ENCODE measurements at regions not wholly inside any gene's neighbourhood (a gene's known extent, or its start where the extent isn't known, plus 50 kb on each side); places are given as distances from the start of the nearest gene placed in this dataset.
"Not testable (repeated sequence)": the region's sequence is repeated elsewhere in the genome, so short reads cannot be mapped to it uniquely, and the experiment has no call there.

DNA sequence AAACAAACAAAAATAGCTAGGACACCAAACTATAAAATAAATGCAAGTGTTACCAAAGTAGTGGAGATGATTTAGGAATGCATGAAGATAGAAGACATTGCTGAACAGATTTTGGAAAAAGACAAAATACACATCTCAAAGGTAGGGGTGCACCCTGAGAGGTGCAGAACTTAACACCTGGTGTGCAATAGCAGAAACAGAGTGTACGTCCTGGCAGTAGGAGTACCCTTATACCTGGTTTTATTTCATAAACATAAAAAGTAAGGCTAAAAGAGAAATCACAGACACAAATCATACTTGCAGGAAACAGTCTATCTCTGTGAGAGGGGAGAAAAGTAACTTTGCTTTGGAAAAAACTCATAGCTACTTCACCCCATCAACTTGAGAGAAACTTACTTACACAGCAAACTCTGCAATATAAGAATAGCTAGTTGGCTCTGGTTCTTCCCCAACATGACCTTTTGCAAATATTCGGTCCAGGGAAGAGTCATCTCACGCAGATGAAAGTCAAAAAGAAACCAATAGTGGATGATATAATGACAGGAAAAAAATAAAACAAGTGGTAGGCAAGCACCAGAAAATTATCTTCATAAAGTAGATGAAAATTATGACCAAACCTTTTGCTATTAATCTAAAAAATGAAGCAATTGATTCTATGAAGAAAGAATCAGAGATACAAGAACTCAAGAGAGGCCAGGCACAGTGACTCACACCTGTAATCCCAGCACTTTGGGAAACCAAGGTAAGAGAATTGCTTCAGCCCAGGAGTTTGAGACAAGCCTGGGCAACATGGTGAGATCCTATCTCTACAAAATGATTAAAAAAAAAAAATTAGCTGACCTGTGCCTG is 108.9 kb upstream of the BNIP2 start:
- no peak for DNase-seq (ENCODE audit: low read depth)
- H3K4me3 ChIP-seq (ENCODE audit: low read depth, low read length): no peak overlapping the region
- TF ChIP-seq, protein P1, sequence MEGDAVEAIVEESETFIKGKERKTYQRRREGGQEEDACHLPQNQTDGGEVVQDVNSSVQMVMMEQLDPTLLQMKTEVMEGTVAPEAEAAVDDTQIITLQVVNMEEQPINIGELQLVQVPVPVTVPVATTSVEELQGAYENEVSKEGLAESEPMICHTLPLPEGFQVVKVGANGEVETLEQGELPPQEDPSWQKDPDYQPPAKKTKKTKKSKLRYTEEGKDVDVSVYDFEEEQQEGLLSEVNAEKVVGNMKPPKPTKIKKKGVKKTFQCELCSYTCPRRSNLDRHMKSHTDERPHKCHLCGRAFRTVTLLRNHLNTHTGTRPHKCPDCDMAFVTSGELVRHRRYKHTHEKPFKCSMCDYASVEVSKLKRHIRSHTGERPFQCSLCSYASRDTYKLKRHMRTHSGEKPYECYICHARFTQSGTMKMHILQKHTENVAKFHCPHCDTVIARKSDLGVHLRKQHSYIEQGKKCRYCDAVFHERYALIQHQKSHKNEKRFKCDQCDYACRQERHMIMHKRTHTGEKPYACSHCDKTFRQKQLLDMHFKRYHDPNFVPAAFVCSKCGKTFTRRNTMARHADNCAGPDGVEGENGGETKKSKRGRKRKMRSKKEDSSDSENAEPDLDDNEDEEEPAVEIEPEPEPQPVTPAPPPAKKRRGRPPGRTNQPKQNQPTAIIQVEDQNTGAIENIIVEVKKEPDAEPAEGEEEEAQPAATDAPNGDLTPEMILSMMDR (IDR thresholded peaks at IDR 0.05; ENCODE audit: control insufficient read depth, extremely low read depth, insufficient read depth): no peak

DNA sequence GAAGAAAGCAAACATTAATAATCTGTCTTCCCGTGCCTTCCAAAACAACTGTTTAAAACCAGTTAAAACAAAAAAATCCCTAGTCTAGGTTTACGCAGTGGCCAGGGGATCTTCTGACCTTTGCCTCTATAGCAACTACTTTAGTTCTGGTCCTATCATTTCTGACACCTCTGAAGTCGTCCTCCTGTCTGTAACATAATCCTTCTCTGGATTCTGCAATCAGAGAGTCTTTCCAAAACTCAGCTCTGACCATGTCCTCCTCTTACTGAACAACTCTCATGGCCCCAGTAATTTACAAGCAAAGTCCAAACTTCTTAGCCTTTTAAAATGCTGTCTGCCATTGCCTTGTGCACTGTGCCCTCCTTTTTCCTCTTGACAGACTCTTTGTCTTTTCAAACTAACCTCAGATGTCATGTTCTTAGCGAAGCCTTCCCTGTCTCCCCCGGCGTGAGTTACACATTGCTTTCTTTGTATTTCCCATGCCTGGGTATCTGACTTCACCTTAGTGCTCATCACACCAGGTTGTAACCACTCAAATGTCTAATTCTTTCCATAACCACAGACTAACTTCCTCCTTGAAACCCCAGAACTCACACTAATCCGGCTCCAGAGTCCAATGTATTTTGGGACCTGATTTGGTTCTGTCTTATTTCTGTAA is 105.2 kb upstream of the BNIP2 start:
- DNase-seq (ENCODE audit: low read depth): no peak
- TF ChIP-seq, protein P1 (IDR thresholded peaks at IDR 0.05; ENCODE audit: control insufficient read depth, extremely low read depth, insufficient read depth): no peak

DNA sequence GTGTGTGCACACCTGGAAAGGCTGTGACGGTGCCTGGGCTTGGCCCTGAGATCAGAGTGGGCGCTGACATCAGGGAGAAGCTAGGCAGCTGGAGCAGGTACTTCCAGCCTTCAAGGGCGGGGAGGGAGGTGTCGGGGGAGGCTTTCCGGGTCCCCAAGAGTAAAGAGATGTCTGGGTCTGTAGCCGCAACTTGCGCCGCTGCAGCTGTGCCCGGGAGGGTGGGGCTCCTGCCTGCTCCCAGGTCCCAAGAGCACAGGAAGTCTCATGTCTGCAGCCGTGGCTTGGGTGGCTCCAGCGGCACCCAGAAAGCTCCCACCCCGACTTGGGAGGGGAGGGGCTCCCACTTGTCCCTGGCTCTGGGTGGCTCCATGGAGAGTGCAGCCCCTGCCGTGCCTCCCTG is 103.2 kb upstream of the BNIP2 start:
- DNase-seq (ENCODE audit: low read depth): no peak
- TF ChIP-seq, protein P1 (IDR thresholded peaks at IDR 0.05; ENCODE audit: control insufficient read depth, extremely low read depth, insufficient read depth): no peak

More for the DNA sequence above, 105.2 kb upstream of the BNIP2 start:
- H3K4me3 ChIP-seq (ENCODE audit: low read depth, low read length): no peak overlapping the region

GRCh38 chr15:59791755-59792154 is 102.6 kb upstream of the BNIP2 start:
- no peak for DNase-seq (ENCODE audit: low read depth)
- no peak overlapping the region for H3K4me3 ChIP-seq (ENCODE audit: low read depth, low read length)
- TF ChIP-seq, protein P1 (IDR thresholded peaks at IDR 0.05; ENCODE audit: control insufficient read depth, extremely low read depth, insufficient read depth): no peak

More for the DNA sequence above, 103.2 kb upstream of the BNIP2 start:
- H3K4me3 ChIP-seq (ENCODE audit: low read depth, low read length): no peak overlapping the region

DNA sequence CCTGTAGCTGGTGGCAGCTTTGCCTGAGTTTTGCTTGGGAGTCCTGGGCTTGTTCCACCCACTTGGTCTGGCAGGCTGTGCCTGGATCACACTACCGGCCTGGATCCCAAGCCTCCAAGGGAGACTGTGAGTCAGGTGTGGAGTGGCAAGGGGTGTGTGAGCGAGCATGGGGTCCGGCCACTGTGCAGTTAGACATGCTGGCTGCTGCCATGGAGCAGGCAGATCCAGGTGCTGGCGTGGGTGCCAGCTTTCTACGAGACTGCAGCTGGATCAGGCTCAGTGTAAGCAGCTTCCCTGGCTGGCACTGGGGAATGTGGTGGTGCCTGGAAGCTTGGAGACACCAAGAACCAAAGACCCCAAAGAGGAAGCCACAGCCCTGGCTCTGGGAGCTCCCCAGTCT is 102.0 kb upstream of the BNIP2 start:
- DNase-seq (ENCODE audit: low read depth): no peak
- H3K4me3 ChIP-seq (ENCODE audit: low read depth, low read length): no peak overlapping the region
- TF ChIP-seq, protein P1 (IDR thresholded peaks at IDR 0.05; ENCODE audit: control insufficient read depth, extremely low read depth, insufficient read depth): no peak

DNA sequence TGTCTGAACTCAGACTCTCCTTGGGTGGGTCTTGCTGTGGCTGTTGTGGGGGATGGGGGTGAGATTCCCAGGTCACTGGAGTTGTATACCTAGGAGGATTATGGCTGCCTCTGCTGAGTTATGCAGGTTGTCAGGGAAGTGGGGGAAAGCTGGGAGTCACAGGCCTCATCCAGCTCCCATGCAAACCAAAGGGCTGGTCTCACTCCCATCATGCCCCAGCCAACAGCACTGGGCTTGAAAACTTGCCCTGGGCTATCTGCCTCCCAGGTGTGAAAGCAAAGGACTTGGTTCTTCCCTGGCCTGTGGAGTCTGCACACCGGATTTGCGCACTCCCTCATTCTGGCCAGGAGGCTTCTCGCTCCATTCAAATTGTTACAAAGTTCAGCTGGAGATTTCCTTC is 97.3 kb upstream of the BNIP2 start:
- not testable (repeated sequence) for DNase-seq (ENCODE audit: low read depth); H3K4me3 ChIP-seq (ENCODE audit: low read depth, low read length)

DNA sequence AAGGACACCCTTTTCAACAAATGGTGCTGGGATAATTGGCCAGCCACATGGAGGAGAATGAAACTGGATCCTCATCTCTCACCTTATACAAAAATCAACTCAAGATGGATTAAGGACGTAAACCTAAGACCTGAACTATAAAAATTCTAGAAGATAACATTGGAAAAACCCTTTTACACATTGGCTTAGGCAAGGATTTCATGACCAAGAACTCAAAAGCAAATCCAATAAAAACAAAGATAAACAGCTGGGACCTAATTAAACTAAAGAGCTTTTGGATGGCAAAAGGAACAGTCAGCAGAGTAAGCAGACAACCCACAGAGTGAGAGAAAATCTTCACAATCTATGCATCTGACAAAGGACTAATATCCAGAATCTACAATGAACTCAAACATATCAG is 96.9 kb upstream of the BNIP2 start:
- H3K4me3 ChIP-seq (ENCODE audit: low read depth, low read length): not testable (repeated sequence)
- peak; percentile 52 for DNase-seq (ENCODE audit: low read depth)

DNA sequence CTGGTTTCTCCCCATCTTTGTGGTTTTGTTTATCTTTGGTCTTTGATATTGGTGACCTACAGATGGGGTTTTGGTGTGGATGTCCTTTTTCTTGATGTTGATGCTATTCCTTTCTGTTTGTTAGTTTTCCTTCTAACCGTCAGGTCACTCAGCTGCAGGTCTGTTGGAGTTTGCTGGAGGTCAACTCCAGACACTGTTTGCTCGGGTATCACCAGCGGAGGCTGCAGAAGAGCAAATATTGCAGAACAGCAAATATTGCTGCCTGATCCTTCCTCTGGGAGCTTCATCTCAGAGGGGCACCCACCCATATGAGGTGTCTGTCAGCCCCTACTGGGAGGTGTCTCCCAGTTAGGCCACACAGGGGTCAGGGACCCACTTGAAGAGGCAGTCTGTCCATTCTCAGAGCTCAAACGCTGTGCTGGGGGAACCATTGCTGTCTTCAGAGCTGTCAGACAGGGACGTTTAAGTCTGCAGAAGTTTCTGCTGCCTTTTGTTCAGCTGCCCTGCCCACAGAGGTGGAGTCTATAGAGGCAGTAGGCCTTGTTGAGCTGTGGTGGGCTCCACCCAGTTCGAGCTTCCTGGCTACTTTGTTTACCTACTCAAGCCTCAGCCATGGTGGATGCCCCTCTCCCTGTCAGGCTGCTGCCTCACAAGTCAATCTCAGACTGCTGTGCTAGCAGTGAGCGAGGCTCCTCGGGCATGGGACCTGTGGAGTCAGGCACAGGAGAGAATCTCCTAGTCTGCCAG is 94.8 kb upstream of the BNIP2 start:
- peak; percentile 36 for DNase-seq (ENCODE audit: low read depth)
- not testable (repeated sequence) for H3K4me3 ChIP-seq (ENCODE audit: low read depth, low read length)
